AG08396 (cell line): ENCODE measurements at regions not wholly inside any gene's neighbourhood (a gene's known extent, or its start where the extent isn't known, plus 50 kb on each side); places are given as distances from the start of the nearest gene placed in this dataset.

ENCODE experiments used
- DNase-seq: peaks from one replicate; pipeline ENCODE4 v3.0.0; 2012; ENCODE audit warnings: low spot score, mixed read lengths

- DNase-seq = no peak
Measured at GRCh38 chr2:129133692-129134641, 815.3 kb upstream of the HS6ST1 start.

DNA sequence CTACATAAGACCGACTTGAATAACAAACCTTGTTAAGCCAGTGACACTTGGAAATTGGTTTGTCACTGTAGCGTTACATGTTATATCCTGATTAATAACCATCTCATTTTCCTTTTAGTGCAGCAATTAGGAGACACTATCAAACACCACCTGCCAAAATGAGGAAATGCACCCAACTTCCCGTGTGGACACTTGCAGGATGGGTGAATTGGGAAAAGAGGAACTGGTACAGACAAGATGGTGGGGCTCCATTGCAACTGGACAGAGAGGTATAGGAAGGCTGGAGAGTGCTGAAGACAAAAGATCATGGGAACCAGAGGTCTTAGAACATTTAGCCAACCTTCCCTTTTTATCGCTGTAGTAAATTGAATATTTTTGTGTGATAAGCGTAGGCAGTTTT lies 816.3 kb upstream of the HS6ST1 start:
- DNase-seq = no peak

DNA sequence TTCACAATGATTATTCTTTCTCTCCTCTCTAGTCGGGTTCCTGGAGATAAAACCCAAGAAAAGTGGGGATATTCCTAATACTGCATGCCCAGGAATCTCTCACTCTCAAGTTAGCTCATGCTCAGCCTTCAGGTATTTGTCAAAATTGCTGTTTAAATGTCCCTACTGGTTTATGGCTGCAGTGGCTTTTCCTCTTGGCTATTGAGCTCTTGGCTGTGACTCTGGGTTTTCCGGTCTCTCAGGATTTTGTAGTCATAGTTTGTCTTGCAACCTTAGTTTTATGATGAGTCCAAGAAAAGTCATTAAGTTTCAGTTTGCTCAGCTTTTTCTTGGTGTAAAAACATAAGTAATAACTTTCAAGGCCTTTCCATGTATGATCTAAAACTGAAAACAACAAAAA lies 820.7 kb upstream of the HS6ST1 start:
- DNase-seq = no peak

DNA sequence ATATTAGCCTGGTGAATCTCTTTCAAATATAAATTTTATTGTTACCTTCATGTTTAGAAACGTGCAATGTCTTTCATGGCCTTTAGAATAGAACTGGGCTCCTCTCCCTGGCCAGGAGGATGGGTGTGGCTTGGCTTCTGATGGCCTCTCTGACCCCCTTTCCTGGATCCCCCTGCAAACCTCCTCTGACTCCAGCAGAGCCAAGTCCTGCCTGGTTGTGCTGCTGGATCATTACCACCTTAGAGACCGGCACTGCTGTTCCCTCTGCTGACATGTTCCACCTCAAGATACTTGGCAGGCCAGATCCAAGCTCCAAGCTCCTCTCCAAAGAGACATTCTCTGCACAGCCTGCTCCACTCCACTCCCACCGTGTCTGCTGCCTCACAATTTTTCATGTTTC lies 823.8 kb upstream of the HS6ST1 start:
- DNase-seq = no peak

- no peak for DNase-seq
Measured at GRCh38 chr2:129144082-129144791, 825.6 kb upstream of the HS6ST1 start.

- no peak for DNase-seq
Measured at GRCh38 chr2:129152514-129152913, 827.0 kb upstream of the RAB6C start.

DNA sequence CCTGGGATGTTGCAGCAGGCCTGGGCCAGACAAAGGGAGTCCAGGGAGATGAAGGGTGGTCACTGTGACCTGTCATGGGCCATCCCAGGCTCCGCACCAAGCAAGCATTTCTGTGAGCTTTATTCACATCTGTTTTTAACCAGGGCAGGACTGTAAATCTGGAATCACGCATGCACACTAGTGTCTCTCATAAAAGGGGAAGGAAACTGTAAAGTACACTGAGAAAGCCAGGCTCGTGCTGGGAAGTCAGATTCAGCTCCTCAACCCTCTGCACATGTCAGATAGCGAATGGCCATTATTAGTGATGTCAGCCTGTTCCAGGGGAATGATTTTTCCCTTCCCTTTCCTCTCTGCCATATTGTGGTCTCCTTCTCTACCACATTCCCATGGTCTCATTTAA lies 818.6 kb upstream of the RAB6C start:
- DNase-seq = no peak

- DNase-seq = no peak
Measured at GRCh38 chr2:129164220-129164949, 815.1 kb upstream of the RAB6C start.

GRCh38 chr2:129165006-129165405 lies 814.5 kb upstream of the RAB6C start:
- no peak for DNase-seq

GRCh38 chr2:129167456-129167855 lies 812.0 kb upstream of the RAB6C start:
- DNase-seq = no peak

- no peak for DNase-seq
Measured at GRCh38 chr2:129170570-129170969, 808.9 kb upstream of the RAB6C start.

GRCh38 chr2:129174143-129174542 lies 805.3 kb upstream of the RAB6C start:
- DNase-seq = no peak

DNA sequence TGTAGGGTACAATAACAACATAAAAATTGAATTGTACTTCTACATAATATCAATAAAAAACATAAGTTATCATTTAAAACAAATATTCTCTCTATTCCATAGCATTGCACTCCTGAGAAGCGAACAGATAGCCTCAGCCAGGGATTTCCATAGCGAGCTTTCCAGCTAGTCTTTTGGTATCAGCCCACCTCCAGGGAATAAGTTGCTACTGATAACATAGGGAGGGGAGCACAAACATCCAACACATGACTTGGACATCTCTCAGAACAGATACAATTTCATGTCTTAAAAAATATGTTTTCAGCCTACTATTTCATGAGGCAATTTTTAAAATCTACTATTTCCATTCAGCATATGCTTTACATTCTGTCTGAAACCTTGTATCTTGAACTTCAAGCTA lies 804.4 kb upstream of the RAB6C start:
- DNase-seq = no peak

- no peak for DNase-seq
Measured at GRCh38 chr2:129176375-129176774, 803.1 kb upstream of the RAB6C start.

- DNase-seq = no peak
Measured at GRCh38 chr2:129178356-129178755, 801.1 kb upstream of the RAB6C start.

- DNase-seq = no peak
Measured at GRCh38 chr2:129179199-129179598, 800.3 kb upstream of the RAB6C start.

GRCh38 chr2:129180124-129180716 lies 799.2 kb upstream of the RAB6C start:
- DNase-seq = no peak

GRCh38 chr2:129181433-129181832 lies 798.0 kb upstream of the RAB6C start:
- DNase-seq = no peak

DNA sequence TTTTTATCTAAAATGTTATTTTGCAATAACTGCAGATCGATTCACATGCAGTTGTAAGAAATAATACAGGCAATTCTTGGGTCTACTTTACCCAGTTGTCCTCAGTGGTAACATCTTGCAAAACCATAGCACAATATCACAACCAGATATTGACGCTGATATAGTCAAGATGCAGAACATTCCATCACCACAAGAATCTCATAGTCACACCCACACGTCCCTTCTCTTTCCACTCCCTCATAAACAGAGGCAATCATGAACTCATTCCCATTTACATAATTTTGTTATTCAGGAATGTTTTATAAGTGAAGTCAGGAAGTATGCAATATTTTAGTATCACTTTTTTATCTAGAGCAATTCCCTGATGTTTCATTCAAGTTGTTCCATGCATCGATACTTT lies 797.5 kb upstream of the RAB6C start:
- no peak for DNase-seq

GRCh38 chr2:129187343-129187742 lies 792.1 kb upstream of the RAB6C start:
- DNase-seq = no peak

GRCh38 chr2:129188451-129188850 lies 791.0 kb upstream of the RAB6C start:
- DNase-seq = no peak

GRCh38 chr2:129189617-129190319 lies 789.7 kb upstream of the RAB6C start:
- no peak for DNase-seq
